Fibroblast of lung (primary cell): ENCODE measurements at regions not wholly inside any gene's neighbourhood (a gene's known extent, or its start where the extent isn't known, plus 50 kb on each side); places are given as distances from the start of the nearest gene placed in this dataset.

Experiments used
- DNase-seq, 2 donors: peaks; one replicate each; pipeline versions ENCODE4 v3.0.0 to v3.0.0-alpha.2; 2010; ENCODE audit warnings: low read depth in 2 of 2
- H2AFZ ChIP-seq: 2 replicates; pipeline ENCODE4 v1.5.1; 2012; ENCODE audit warnings: low read length, control low read depth, inconsistent platforms
- H3K27ac ChIP-seq: 2 replicates; pipeline ENCODE4 v1.5.1; 2011; ENCODE audit warnings: low read length, control low read depth; ENCODE audit not compliant: insufficient read depth
- H3K27me3 ChIP-seq: 2 replicates; pipeline ENCODE4 v1.5.1; 2011; ENCODE audit warnings: mild to moderate bottlenecking, low read length; ENCODE audit not compliant: control insufficient read depth, insufficient read depth
- H3K36me3 ChIP-seq: 2 replicates; pipeline ENCODE4 v1.5.1; 2011; ENCODE audit warnings: low read length; ENCODE audit not compliant: control insufficient read depth, insufficient read depth
- H3K4me1 ChIP-seq: 2 replicates; pipeline ENCODE4 v1.5.1; 2011; ENCODE audit warnings: low read length; ENCODE audit not compliant: control insufficient read depth, insufficient read depth; ENCODE audit errors: extremely low read depth
- H3K4me2 ChIP-seq: 2 replicates; pipeline ENCODE4 v1.5.1; 2011; ENCODE audit warnings: low read length, control low read depth; ENCODE audit not compliant: insufficient read depth; ENCODE audit errors: extremely low read depth
- H3K4me3 ChIP-seq, 4 experiments: fragments of 200-600 bp in 1 of 4; sonication (generic) in 1 of 4; replicated peaks in 1 of 4; 2 replicates each; pipeline ENCODE4 v1.5.1; 2011 to 2016; ENCODE audit warnings: low read length in 4 of 4, low read depth in 3 of 4, mild to moderate bottlenecking in 3 of 4, control low read depth in 2 of 4, inconsistent platforms in 1 of 4, mixed read lengths in 1 of 4; ENCODE audit not compliant: insufficient read depth in 1 of 4; ENCODE audit errors: control extremely low read depth in 1 of 4
- H3K79me2 ChIP-seq: 2 replicates; pipeline ENCODE4 v1.5.1; 2012; ENCODE audit warnings: mild to moderate bottlenecking, low read length, inconsistent platforms; ENCODE audit not compliant: control insufficient read depth, insufficient read depth
- H3K9ac ChIP-seq: 2 replicates; pipeline ENCODE4 v1.5.1; 2011; ENCODE audit warnings: mild to moderate bottlenecking, low read length, control low read depth; ENCODE audit not compliant: insufficient read depth
- H3K9me3 ChIP-seq: 2 replicates; pipeline ENCODE4 v1.5.1; 2012; ENCODE audit warnings: low read depth, low read length; ENCODE audit not compliant: control insufficient read depth, insufficient read depth
- H4K20me1 ChIP-seq: 2 replicates; pipeline ENCODE4 v1.5.1; 2011; ENCODE audit warnings: low read length; ENCODE audit not compliant: control insufficient read depth, insufficient read depth; ENCODE audit errors: extremely low read depth
- EZH2 ChIP-seq: IDR thresholded peaks from 2 replicates; pipeline ENCODE4 v1.5.1; 2012; ENCODE audit warnings: low read length, control low read depth, mild to moderate bottlenecking; ENCODE audit errors: missing control alignments
- TF ChIP-seq, protein P1 (sequence below), 2 donors: IDR thresholded peaks in 1 of 2; conservative IDR thresholded peaks in 1 of 2; 1 replicate in 1 of 2; 2 replicates in 1 of 2; pipeline ENCODE4 v1.5.1; 2011 to 2012; ENCODE audit warnings: low read length in 2 of 2, control low read depth in 1 of 2, inconsistent platforms in 1 of 2, low read depth in 1 of 2, mild to moderate bottlenecking in 1 of 2

DNA sequence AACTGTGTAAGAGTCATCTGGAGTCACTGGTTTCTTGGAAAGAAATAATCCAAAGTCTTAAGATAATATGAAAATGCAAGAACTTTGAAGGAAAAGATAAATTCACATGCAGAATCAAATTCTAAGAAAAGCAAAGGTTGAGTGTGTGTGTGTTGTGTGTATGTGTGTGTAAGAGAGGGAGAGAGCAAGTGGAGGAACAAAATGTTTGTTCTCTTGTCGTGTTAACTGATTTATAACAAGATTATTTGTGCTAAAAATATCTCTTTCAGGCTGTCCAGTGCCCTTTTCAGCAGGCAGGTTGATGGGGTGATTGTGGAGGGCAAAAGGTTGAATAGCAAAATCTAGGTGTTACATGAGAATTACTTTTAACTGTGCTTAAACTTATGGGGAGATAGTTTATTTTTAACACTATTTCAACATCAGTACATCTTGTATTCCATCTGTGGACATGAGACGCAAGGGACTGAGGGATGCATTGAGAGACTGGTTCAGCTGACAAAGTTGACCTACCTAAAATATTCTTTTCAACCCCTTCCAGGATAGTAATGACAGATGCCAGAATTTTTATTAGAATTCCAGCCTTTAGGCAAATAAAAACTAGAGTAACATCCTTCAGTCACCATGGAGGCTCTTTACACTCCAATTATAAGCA is 342.4 kb upstream of the CD180 start:
- H3K4me2 ChIP-seq = no peak overlapping the region
- no peaks in the 10 kb centered on the region for H3K4me1 ChIP-seq
- no peak for DNase-seq
- no peaks in the 10 kb centered on the region for H3K9me3 ChIP-seq
- H4K20me1 ChIP-seq = no peaks in the 10 kb centered on the region
- no peak overlapping the region for H3K27ac ChIP-seq
- H3K9ac ChIP-seq = no peak overlapping the region
- H3K36me3 ChIP-seq = no peaks in the 10 kb centered on the region
- H2AFZ ChIP-seq = no peak overlapping the region
- TF ChIP-seq, protein P1, sequence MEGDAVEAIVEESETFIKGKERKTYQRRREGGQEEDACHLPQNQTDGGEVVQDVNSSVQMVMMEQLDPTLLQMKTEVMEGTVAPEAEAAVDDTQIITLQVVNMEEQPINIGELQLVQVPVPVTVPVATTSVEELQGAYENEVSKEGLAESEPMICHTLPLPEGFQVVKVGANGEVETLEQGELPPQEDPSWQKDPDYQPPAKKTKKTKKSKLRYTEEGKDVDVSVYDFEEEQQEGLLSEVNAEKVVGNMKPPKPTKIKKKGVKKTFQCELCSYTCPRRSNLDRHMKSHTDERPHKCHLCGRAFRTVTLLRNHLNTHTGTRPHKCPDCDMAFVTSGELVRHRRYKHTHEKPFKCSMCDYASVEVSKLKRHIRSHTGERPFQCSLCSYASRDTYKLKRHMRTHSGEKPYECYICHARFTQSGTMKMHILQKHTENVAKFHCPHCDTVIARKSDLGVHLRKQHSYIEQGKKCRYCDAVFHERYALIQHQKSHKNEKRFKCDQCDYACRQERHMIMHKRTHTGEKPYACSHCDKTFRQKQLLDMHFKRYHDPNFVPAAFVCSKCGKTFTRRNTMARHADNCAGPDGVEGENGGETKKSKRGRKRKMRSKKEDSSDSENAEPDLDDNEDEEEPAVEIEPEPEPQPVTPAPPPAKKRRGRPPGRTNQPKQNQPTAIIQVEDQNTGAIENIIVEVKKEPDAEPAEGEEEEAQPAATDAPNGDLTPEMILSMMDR (conservative IDR thresholded peaks at IDR 0.05 in 1 of 2, IDR thresholded peaks at IDR 0.05 in 1 of 2; ENCODE audit: low read depth in 1 of 2, low read length in 2 of 2) = no peak
- no peak for TF ChIP-seq EZH2
- no peaks in the 10 kb centered on the region for H3K27me3 ChIP-seq
- no peaks in the 10 kb centered on the region for H3K79me2 ChIP-seq
- no peak overlapping the region for H3K4me3 ChIP-seq

DNA sequence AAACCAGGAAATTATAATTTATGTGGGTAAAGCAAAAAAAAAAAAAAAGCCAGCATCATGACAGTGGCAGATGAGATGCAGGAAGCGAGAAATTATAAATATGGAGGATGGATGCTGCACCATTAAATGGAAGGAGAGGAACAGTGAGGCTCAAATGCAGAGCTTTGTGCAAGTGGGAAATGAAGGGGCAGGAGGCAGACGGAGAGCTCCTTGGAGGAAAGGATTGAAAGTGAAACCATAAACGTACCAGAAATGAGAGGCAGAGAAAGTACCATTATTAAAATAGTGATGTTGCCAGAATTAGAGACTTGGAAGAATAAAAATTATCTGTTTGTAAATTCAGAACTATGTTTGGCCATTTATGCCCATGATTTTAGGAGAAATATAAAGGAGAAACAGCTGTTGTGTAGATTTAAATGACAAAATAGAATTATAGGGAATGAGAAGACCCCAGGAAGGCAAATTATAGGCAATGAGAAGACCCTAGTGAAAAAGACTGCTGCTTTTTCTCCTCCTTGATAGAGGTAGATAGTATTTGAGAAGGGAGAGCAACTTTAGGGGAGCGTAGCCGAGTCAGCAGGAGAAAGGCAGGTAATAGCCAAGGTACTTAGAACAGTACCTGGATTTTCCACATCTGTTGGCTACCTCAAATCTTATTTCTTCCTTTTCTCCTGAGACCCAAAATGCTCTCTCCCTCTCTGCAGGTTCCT is 341.0 kb upstream of the CD180 start:
- Histone ChIP-seq H3K4me2 (peak overlapping the region; percentile 53), H3K4me1 (no peaks in the 10 kb centered on the region), H3K9ac (no peak overlapping the region), H4K20me1 (no peaks in the 10 kb centered on the region), H3K79me2 (no peaks in the 10 kb centered on the region), H3K36me3 (no peaks in the 10 kb centered on the region), H3K27me3 (no peaks in the 10 kb centered on the region), H3K27ac (no peak overlapping the region), H3K4me3 (peak overlapping the region; percentile 12 to 48 (median 26)), H2AFZ (peak overlapping the region; percentile 51), H3K9me3 (no peaks in the 10 kb centered on the region)
- DNase-seq = peak in 1 of 2 donors; percentile 57
- no peak for TF ChIP-seq EZH2
- TF ChIP-seq, protein P1 (conservative IDR thresholded peaks at IDR 0.05 in 1 of 2, IDR thresholded peaks at IDR 0.05 in 1 of 2; ENCODE audit: low read depth in 1 of 2, low read length in 2 of 2) = no peak

- peak; percentile 12 to 39 for DNase-seq
- H3K4me2 ChIP-seq = peak overlapping the region; percentile 57
- peak overlapping the region; percentile 73 for H2AFZ ChIP-seq
- no peaks in the 10 kb centered on the region for H3K9me3 ChIP-seq
- H4K20me1 ChIP-seq = no peaks in the 10 kb centered on the region
- no peaks in the 10 kb centered on the region for H3K27me3 ChIP-seq
- H3K79me2 ChIP-seq = no peaks in the 10 kb centered on the region
- H3K4me3 ChIP-seq = no peak overlapping the region
- H3K36me3 ChIP-seq = no peaks in the 10 kb centered on the region
- no peak overlapping the region for H3K27ac ChIP-seq
- no peak overlapping the region for H3K9ac ChIP-seq
- no peaks in the 10 kb centered on the region for H3K4me1 ChIP-seq
- TF ChIP-seq, protein P1 (conservative IDR thresholded peaks at IDR 0.05 in 1 of 2, IDR thresholded peaks at IDR 0.05 in 1 of 2; ENCODE audit: low read depth in 1 of 2, low read length in 2 of 2) = no peak
- no peak for TF ChIP-seq EZH2
Measured at GRCh38 chr5:67536866-67537265, 340.3 kb upstream of the CD180 start.
